ENCODE measurements at regions not wholly inside any gene's neighbourhood (a gene's known extent, or its start where the extent isn't known, plus 50 kb on each side); places are given as distances from the start of the nearest gene placed in this dataset.

DNA sequence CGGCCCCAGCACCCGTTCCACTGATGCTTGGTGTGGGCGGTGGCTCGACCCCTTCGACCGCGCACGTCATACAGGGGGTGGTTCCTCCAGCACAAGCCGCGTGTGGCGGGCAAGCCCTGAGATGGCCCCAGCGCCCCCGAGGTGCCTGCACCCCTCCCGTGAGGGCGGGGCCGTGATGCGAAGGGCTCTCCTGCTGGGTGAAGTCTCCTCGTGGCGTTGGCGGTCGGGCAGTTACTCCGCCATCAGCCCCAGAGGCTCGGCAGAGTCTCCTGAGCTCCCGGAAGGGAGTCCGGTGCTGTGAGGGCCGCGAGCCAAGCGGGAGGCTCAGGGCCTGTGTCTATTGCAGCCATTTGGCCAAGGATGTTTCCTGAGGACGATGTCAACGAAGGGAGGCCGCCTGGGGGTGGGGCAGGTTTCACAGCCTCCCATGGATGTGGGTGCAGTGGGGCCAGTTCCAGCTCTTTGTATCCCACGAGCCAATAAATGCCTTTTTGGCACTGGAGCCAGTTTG is 78.1 kb upstream of the GALNT9 start:
- DNase-seq: no peak

- DNase-seq: no peak
Observed at GRCh38 chr12:132406493-132407450, 77.4 kb upstream of the GALNT9 start.

- no peak for DNase-seq
Observed at GRCh38 chr12:132405742-132406251, 76.4 kb upstream of the GALNT9 start.

DNA sequence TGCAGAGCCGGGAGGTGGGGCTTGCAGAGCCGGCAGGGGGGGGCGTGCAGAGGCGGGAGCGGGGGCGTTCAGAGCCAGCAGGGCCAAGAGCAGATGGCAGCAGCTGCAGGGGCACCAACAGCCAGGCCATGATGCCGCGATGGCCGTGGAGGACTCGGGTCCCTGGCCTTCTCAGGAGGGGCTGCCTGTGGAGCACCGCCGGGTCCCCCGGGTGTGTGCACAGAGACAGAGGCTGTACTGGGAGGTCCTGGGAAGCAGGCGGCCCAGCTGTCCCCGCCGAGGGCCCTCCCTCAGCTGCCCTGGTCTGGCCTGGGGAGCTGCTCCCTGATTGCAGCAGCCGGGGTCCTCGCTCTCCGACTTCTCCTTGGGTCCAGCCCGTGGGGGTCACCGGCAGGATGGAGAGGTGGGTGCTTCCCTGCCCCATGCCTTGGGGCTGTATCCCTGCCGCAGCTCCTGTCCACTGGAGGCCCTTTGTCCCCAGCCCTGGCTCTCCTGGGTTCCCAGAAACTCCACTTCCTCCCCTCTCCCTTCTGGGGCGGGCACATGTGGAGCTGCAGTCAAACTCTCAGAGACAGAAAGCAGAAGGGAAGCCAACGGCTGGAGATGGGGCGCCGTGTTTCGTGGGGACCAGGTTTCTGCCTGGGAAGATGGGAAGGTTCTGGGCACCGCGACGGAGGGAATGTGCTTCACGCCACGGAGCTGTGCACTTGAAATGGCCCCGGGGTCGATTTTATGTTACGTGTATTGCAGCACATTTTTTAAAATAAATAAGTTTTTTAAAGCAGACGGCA is 75.8 kb upstream of the GALNT9 start:
- DNase-seq: no peak

GRCh38 chr12:132404435-132404855 is 75.1 kb upstream of the GALNT9 start:
- DNase-seq: no peak

DNA sequence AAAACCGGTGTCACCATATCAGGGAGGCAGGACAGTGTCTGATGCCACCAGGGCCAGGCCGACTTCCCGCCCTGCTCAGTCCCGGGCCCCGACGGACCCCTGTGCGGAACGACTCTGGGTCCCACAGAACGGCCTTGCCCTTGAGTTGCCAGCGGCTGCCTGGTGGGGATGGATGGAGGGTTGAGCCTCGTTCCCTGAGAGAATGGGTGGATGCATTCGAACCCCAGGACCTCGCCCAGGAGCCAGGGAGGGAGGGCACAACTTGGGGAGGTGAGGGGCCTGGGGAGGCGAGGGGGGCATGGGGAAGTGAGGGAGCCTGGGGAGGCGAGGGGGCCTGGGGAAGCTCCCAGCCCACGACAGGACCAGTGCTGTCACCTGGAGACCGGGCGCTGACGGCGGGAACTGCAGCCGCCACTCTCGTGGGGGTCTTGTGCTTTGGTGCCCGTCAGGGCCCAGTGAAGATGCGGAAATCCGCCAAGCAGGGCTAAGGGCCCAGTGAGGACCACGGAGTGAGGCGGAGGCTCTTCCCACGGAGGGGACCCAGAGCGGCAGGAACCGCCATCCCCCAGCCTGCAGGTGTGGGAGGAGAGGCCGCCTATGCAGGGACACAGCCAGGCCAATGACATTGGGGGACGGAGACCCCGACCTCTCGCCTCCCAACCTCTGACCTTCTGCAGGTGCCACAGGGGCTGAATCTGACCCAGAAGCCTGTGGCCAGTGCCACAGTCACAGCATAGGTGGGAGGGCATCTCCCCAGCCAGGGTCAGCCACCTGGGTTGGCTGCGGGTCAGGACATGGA is 74.4 kb upstream of the GALNT9 start:
- DNase-seq: no peak

DNA sequence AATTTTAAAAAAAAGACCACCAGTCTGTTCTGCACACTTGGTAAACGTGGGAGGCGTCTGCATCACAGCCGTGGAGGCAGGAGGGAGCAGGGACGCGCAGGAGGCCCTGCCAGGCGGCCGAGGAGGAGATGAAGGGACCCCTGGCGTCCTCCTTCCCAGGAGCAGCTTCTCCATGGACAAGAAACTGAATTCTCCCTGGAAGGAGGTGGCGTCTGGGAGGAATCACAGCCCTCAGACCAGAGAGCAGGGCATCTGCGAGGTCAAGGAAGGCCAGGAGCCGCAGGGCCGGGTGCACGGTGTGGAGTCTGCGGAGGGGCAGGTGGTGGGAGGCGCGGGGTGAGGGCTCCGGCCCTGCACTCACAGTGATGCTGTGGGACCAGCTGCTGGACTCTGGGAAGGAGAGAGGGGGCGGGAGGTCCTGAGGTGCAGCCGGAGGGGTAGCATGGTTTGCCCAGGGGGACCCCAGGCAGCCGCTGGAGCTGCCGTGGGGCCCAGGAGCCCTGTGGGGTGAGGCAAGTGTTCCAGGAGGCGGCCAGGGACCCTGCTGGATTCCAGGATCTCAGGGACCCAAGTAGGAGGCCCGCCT is 73.5 kb upstream of the GALNT9 start:
- no peak for DNase-seq

GRCh38 chr12:132401982-132402381 is 72.6 kb upstream of the GALNT9 start:
- no peak for DNase-seq

DNA sequence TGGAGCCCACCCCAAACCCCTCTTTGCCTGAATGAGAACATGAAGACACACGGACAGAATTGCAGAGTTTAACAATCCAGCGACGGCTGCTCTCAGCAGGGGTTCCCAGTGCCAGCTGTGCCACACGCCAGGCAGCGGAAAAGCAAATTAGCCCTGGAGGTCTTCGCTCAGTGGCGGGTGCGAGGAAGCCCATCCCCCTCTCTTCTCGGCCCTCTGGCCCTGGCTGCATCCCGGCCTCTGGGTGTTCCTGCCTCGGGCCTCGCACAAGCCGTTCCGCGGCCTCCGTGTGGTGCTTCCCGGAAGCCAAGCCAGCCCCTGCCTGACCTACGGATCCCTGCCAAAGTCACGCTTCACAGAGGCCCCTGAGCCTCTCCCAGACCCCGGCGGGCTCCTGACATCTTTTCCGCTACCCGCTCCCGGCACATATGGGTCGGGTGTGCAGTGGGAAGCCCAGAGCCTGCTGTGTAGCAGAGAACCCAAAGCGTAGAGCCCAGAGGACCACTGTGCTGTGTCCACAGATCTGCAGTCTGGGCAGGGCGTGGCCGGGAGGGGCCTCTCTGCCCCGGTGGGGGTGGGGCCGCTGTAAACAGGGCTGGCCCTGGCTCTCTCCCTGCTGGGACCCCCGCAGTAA is 70.7 kb upstream of the GALNT9 start:
- DNase-seq: no peak

- DNase-seq: no peak
Observed at GRCh38 chr12:132399092-132400010, 70.0 kb upstream of the GALNT9 start.

DNA sequence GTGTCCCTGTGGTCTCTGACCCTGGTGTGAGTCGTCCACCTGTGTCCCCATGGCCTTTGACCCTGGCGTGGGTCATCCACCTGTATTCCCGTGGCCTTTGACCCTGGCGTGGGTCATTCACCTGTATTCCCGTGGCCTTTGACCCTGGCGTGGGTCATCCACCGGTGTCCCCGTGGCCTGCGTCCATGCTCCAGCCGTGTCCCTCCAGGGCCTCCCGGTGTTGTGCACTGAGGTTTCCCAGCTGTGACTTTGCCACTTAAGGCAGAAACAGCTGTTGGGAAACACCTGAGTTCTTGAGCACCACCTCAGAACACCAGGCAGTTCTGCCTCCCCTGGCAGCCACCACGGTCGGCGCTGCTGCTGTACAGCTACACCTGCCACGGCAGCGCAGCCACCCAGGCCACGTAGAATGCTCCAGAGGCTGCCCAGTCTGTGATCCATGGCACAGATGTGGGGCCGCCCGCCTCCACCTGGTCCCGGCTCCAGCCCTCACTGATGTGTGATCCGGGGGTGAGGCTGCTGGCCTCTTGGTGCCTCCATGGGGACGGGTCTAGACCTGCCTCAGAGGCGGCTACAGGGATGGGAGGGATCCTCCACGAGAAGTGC is 69.1 kb upstream of the GALNT9 start:
- DNase-seq: no peak

GRCh38 chr12:132397934-132398385 is 68.6 kb upstream of the GALNT9 start:
- DNase-seq: no peak

DNA sequence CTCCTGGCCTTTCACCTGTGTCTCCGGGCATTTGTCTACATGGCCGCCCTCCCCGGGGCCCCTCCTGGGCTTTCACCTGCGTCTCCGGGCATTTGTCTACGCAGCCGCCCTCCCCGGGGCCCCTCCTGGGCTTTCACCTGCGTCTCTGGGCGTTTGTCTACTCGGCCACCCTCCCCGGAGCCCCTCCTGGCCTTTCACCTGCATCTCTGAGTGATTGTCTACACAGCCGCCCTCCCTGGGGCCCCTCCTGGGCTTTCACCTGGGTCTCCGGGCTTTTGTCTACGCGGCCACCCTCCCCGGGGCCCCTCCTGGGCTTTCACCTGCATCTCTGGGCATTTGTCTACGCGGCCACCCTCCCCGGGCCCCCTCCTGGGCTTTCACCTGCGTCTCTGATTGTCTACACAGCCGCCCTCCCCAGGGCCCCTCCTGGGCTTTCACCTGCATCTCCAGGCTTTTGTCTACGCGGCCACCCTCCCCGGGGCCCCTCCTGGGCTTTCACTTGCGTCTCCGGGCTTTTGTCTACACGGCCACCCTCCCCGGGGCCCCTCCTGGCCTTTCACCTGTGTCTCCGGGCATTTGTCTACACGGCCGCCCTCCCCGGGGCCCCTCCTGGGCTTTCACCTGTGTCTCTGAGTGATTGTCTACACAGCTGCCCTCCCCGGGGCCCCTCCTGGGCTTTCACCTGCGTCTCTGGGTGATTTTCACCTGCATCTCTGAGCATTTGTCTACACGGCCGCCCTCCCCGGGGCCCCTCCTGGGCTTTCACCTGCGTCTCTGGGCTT is 68.0 kb upstream of the GALNT9 start:
- no peak for DNase-seq

- no peak for DNase-seq
Observed at GRCh38 chr12:132396657-132397056, 67.3 kb upstream of the GALNT9 start.

DNA sequence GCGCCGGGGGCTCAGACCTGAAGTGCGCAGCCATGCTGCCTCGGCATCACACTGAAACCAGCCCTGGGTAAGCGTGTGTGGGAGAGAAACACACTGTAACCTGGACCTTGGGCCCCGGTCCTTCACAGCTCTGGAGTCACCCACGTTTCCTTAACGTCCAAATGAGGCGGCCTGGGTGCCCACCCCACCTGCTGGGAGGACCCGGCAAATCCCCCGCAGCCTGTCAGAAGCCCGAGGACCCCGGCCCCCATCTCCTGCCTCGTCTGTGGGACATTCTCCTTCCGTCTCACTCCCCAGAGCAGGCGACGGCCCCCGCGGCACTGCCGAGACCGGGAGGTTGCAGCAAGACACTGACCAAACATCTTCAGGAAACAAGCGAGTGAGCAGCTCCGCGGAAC is 66.5 kb upstream of the GALNT9 start:
- DNase-seq: no peak

GRCh38 chr12:132395192-132395907 is 66.0 kb upstream of the GALNT9 start:
- DNase-seq: no peak

DNA sequence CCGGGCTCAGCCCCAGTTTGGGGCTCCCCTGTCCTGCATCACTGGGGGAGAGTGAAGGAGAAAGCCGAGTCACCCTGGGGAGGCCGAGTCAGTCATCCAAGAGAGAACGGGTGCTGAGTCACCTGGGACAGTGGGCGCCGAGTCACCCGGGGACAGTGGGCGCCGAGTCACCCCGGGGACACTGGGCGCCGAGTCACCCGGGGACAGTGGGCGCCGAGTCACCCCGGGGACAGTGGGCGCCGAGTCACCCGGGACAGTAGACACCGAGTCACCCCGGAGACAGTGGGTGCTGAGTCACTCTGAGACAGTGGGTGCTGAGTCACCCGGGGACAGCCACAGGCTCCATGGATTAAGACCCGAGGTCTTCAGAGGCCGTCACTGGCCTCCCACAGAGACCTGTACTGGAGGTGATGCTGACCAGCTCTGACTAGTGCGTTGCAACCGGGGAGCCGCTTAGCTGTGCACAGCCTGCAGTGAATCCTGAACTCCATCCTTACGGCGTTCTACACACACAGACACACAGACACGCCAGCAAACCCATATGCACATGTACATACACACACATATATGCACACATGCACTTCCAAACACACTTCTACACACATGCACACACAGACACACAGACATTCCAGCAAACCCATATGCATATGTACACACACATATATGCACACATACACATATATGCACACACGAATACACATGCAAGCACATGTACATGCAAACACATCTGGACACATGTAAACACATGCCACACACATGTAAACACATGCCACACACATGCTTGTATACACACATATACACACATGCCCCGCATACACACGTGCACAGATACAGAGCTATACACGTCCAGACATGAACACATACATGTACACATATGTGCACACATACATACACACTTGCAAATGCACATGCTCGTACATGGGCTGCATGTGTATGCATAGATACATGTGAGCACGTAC is 64.9 kb upstream of the GALNT9 start:
- DNase-seq: no peak

All from kidney glomerular epithelial cell (primary cell).